ENCODE measurements at regions not wholly inside any gene's neighbourhood (a gene's known extent, or its start where the extent isn't known, plus 50 kb on each side); places are given as distances from the start of the nearest gene placed in this dataset.
A peak's percentile ranks its signal among the peaks of the same experiment; 100 is the strongest.
"Not testable (repeated sequence)": the region's sequence is repeated elsewhere in the genome, so short reads cannot be mapped to it uniquely, and the experiment has no call there.

- no peak overlapping the region for H3K4me3 ChIP-seq (ENCODE audit: low read depth, low read length)
- no peak for TF ChIP-seq CTCF (IDR thresholded peaks at IDR 0.05; ENCODE audit: control insufficient read depth, extremely low read depth, insufficient read depth)
- no peak for DNase-seq (ENCODE audit: low read depth)
These were observed 358.3 kb downstream of the NEK10 start for GRCh38 chr3:27010834-27011233.

GRCh38 chr3:27022096-27022761 is 347.0 kb downstream of the NEK10 start:
- no peak overlapping the region for H3K4me3 ChIP-seq (ENCODE audit: low read depth, low read length)
- TF ChIP-seq CTCF (IDR thresholded peaks at IDR 0.05; ENCODE audit: control insufficient read depth, extremely low read depth, insufficient read depth) = peak; percentile 36
- peak; percentile 14 for DNase-seq (ENCODE audit: low read depth)

- H3K4me3 ChIP-seq (ENCODE audit: low read depth, low read length) = no peak overlapping the region
- TF ChIP-seq CTCF (IDR thresholded peaks at IDR 0.05; ENCODE audit: control insufficient read depth, extremely low read depth, insufficient read depth) = no peak
- no peak for DNase-seq (ENCODE audit: low read depth)
These were observed 344.7 kb downstream of the NEK10 start for GRCh38 chr3:27024493-27024892.

GRCh38 chr3:27025718-27026117 is 343.5 kb downstream of the NEK10 start:
- H3K4me3 ChIP-seq (ENCODE audit: low read depth, low read length) = no peak overlapping the region
- no peak for TF ChIP-seq CTCF (IDR thresholded peaks at IDR 0.05; ENCODE audit: control insufficient read depth, extremely low read depth, insufficient read depth)
- DNase-seq (ENCODE audit: low read depth) = no peak

GRCh38 chr3:27031476-27031875 is 337.7 kb downstream of the NEK10 start:
- no peak overlapping the region for H3K4me3 ChIP-seq (ENCODE audit: low read depth, low read length)
- TF ChIP-seq CTCF (IDR thresholded peaks at IDR 0.05; ENCODE audit: control insufficient read depth, extremely low read depth, insufficient read depth) = no peak
- no peak for DNase-seq (ENCODE audit: low read depth)

GRCh38 chr3:27034255-27034654 is 334.9 kb downstream of the NEK10 start:
- no peak for TF ChIP-seq CTCF (IDR thresholded peaks at IDR 0.05; ENCODE audit: control insufficient read depth, extremely low read depth, insufficient read depth)
- H3K4me3 ChIP-seq (ENCODE audit: low read depth, low read length) = no peak overlapping the region
- DNase-seq (ENCODE audit: low read depth) = no peak

- no peak overlapping the region for H3K4me3 ChIP-seq (ENCODE audit: low read depth, low read length)
- TF ChIP-seq CTCF (IDR thresholded peaks at IDR 0.05; ENCODE audit: control insufficient read depth, extremely low read depth, insufficient read depth) = no peak
- DNase-seq (ENCODE audit: low read depth) = no peak
These were observed 328.5 kb downstream of the NEK10 start for GRCh38 chr3:27040674-27041073.

- not testable (repeated sequence) for DNase-seq (ENCODE audit: low read depth); H3K4me3 ChIP-seq (ENCODE audit: low read depth, low read length)
These were observed 326.6 kb downstream of the NEK10 start for GRCh38 chr3:27042541-27042940.
